SW 1271 (cell line): ENCODE measurements at regions not wholly inside any gene's neighbourhood (a gene's known extent, or its start where the extent isn't known, plus 50 kb on each side); places are given as distances from the start of the nearest gene placed in this dataset.
"Not testable (repeated sequence)": the region's sequence is repeated elsewhere in the genome, so short reads cannot be mapped to it uniquely, and the experiment has no call there.

Experiments
- DNase-seq, 2 experiments: peaks; one replicate each; lab custom pipeline; 2025; lab: John Stamatoyannopoulos, UW

DNA sequence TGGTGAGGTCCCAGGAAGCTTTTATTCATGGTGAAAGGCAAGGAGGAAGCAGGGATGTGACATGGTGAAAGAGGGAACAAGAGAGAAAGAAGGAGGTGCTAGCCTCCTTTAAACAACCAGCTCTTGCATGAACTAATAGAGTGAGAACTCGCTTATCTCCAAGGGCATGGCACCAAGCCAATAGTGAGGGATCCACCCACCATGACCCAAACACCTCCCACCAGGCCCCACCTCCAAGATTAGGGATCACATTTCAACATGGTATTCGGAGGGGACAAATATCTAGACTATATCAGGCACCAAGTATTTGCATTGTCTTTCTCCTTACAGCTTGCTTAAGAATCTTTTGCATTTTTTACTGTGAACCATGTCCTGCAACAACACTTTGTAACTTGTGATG lies 91.9 kb upstream of the DHRS4 start:
- no peak for DNase-seq

DNA sequence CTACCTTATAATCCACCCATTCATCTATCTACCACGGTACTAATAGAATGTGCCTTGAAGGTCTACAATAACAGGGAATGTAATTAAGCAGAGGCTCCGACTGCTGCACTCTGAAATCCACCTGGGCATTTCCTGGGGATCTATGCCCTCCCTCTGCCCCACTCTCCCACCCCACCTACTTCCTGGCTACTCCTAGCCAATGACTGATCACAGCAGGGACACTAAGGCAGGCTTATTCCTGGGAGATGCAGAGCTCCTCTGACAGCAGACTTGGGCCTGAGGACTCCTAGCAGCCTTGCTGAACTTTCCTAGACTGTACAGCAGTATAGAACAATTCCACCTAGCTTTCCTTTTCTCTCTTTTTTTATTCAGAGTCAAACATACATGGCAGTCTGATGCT lies 91.1 kb upstream of the DHRS4 start:
- DNase-seq = no peak

DNA sequence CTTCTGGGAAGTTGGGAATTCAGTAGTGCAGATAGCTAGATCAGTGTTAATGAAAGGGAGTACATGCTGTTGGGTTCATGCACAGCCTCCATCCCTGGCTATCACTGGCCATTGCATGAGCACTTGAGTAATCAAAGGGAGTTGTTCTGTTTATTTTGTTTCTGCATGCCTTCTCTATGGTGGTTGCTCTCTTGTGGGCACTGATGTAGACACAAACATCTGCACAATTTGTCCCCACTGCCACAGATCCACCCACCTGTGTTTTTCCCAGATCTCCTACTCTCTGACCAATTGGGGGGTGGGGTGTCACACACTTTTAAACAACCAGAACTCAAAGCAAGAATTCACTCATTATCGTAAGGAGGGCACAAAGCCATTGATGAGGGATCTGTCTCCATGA lies 89.7 kb upstream of the DHRS4 start:
- DNase-seq = no peak

DNA sequence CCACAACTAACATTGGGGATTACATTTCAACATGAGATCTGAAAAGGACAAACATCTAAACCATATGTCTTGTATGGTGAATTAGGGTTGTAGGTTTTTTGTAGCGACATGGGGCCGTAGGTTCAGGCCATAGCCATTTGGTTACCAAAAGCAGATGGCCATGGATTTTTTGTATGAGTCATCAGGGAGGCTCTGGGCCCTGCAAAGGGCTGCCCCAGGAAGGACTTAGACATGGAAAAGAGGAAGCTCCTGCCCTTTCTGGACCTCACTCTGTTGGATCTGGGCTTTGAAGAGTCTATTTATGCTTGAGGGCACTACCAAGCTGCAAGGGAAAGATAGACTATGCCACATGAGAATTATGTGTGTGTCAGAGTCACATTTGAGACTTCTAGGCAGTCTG lies 89.3 kb upstream of the DHRS4 start:
- no peak for DNase-seq

DNA sequence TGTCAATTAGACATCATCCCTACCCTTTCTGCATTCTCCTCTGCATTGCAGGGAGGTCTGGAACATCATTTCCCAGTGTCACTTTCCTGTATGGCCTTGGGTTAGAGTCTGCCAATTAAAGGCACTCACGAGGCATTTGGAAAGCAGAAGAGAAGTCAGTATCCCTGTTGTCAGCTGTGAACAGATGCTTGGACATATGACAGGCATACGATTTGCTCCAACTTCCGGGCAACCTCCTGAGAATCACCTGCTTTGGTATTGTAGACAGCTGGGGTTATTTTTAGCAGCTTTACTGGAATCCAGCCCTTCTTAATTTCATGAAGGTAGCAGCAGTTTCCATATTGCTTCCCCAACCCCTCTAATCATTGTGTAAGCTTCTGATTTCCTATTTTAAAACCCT lies 88.7 kb upstream of the DHRS4 start:
- no peak for DNase-seq

DNA sequence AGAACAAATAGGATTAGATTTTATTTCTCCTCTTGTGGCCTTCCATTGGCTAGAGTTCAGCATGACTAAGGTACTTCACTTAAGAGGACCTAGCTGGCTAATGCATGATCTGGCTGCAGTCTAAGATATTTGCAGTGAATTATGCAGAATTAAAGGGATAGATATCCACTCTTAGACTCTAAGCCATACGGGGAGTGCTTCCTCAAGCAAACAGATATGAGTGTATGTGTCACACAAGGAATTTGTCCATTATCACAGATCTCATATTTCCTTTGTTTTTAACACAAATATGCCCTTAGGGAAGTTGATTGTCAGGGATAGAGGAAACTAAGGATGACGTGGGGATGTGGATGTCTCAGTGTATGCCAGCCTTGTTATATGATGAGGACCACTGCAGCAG lies 88.1 kb upstream of the DHRS4 start:
- DNase-seq = no peak

DNA sequence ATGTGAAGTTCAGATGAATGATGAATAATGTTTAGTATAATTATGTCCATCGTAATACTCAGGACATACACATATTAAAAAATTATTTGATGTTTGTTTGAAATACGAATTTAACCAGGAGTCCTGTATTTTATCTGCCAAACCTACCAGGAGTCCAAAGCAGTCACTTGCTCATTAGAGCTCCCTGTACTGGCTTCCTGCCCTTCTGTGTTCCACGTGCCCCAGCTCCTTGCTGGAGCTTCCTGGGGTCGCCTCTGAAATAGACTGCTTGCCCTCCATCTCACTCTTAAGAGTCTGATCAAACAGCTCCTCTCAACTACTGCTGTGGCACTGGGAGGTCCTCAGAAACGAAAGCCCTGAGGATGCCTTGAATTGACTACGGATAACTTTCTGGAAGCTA lies 87.3 kb upstream of the DHRS4 start:
- no peak for DNase-seq

DNA sequence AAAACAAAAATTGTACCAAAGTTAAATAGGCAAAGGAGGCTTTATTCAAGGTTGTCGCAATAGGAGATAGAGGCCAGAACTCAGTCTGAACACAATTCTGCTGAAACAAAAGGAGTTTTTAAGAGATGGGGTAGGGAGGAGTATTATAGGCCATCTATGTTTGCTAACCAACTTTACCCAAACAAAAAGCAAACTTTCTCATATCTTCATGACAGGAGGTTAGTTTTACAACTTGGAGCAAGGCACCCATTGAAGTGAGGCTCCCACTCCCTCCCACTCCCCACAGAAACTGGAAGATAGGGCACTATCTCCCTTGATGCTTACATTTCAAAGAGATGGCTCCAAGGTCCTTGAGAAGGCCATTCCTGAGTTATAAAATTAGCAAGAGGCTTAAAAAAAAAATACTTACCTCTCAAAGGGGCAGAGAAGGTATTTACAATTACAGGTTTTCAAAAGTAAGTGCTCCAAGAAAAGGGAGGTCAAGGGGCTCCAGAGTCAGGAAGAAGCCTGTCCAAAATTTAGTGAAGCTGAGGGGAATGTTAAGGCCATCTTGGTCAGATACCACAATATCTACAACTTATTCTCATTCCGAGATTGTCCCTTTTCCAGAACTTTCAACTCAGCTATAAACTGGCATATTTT lies 84.4 kb upstream of the DHRS4 start:
- DNase-seq = no peak

DNA sequence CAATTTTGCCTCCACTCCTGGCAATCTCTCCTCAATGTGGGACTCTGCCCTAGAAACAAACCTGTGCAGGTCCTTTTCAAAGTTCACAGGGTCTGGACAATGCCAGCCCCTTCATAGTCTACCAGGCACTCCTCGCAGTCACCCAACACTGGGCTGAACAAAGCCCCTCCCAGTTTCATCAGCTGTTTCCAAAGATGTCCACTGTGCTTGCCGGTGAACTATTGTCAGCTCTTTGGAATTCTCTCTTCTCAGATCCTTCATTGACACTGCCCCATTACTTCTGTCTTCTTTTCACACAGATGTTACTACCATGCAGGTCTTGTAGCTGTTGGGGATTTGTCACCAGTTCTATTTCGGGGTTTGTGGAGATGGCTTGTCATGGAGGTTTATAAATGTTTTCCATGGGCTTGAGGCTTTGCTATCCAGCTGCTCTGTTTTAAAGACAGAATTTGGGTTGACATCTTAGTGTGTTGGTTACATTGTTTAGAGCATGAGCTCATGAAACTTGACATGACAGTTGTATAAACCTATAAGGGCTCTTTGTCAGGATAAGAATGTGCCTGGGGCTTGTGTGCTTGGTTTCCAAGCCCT lies 77.3 kb upstream of the DHRS4 start:
- no peak for DNase-seq

DNA sequence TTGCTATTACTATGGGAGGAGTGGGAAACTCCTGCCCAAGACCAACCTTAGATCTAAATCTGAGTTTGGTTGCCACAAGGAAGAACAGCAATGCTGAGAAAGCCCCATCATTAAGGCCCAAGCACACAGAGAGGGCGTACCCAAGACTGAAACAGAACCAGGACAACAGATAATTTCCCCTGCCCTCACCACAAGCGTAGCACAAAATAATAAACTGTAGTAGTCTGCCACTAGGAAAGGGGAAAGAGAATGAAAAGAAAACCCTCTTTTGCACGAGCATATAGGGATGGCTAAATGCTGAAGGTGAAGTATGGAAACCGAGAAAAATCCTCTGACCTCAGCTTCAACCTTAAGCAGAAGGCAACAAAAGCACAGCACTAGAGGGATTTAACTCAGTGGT lies 76.5 kb upstream of the DHRS4 start:
- no peak for DNase-seq

DNA sequence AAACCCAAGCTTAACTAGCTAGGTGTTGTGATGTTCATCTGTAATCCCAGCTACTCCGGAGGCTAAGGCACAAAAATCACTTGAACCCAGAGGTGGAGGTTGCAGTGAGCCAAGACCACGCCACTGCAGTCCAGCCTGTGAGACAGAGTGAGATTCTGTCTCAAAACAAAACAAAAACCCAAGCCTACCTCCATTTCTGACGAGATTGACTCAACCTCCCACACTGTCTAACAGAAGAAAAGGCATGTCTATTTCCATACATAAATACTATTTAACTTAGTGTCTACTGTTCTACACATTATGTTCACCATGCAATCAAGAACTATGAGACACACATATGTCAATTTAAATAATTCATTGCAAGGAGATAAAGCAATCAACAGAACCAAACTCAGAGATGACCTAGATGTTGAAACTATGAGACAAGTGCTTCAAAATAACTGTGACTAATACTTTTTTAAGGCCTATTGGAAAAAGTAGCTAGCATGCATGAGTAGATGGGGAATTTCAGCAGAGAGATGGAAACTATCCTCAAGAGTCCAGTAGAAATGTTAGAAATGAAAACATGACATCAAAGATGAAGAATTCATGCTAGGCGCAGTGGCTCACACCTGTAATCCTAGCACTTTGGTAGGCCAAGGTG lies 75.9 kb upstream of the DHRS4 start:
- DNase-seq = no peak

DNA sequence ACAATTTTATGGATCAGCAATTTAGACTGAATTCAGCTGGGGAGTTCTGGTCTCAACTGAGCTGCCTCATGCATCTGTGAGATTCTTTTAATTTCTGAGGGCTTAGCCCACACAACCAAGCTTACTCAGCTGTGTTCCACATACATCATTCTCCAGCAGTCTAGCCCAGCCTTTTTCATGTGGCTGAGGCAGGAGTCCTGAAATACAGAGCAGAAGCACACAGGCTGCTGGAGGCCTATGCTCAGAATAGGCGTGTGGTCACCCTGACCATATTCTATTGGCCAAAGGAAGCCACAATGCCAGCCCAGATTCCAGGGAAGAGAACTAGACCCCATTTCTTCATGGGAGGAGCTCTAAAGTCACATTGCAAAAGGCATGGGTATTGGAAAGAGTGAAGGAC lies 72.3 kb upstream of the DHRS4 start:
- no peak for DNase-seq

DNA sequence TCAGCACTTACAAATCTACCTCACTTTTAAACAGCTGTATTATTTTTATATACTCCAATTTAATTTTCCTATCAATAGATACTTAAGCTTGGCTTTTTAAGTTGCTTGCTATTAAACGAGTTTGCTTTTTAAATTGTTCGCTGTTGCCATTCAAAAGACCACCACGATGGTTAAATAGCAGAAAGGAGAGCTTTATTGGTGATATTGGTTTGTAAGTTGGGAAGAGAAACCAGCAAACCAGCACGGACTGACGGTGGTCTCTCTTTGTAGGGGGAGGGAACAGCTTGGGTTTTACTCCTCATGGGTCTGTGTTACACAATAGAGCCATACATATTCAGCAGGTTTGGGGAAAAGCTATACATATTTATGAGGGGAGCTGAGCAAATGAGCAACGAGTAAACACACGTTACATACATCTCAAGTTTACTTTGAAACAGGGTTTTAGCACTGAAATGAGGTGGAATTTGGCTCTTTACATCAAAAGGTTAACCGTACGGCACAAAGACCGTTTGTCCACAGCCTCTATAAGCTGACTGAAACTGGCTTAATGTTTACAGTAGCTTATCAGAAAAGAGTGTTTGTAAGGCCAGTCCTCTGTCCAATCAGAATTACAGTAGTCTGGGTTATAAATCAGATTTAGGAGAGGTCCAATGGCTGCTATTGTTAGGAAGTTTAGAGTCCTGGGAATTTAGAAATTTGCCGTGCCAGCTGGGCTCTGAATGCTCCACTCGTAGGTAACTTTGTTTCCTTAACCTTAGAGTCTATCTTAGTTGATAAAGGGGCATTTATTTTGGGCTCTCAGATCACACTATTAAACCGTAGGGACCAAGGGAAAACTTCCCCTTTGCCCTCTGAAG lies 69.7 kb upstream of the DHRS4 start:
- no peak for DNase-seq

DNA sequence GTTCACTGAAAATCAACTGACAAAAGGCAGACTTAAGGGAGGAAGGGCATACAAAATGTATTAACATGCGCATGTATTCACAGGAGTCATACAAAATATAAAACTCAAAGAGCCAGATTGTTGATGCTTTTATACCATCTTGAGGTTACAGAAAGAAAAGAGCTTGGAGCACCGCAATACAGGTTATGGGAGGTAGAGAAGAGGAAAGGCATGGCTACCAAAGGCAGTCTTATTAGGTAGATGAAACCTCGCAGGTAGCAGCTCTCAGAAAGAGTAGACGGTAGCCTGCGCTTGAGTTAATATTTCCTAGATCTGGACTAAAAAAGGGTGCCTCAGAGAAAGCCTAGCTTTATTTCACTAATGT lies 69.0 kb upstream of the DHRS4 start:
- no peak for DNase-seq

DNA sequence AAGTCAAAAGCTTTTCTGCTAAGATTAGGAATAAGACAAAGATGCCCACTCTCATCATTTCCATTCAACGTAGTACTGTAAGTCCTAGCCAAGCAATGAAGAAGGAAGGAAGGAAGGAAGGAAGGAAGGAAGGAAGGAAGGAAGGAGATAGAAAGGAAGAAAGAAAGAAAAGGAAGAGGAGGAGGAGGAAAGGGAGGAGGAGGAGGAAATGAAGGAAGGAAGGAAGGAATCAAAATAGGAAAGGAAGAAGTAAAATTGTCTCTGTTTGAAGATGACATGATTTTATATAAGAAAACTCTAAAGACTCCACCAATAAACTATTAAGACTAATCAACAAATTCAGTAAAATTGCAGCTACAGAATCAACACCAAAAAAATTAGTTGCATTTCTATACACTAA lies 66.0 kb upstream of the DHRS4 start:
- DNase-seq = no peak

DNA sequence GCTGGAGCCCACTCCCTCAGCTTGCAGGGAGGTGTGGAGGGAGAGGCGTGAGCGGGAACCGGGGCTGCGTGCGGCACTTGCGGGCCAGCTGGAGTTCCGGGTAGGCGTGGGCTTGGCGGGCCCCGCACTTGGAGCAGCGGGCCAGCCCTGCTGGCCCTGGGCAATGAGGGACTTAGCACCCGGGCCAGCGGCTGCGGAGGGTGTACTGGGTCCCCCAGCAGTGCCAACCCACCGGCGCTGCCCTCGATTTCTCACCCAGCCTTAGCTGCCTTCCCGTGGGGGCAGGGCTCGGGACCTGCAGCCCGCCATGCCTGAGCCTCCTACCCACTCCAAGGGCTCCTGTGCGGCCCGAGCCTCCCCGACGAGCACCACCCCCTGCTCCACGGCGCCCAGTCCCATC lies 61.9 kb upstream of the DHRS4 start:
- not testable (repeated sequence) for DNase-seq

DNA sequence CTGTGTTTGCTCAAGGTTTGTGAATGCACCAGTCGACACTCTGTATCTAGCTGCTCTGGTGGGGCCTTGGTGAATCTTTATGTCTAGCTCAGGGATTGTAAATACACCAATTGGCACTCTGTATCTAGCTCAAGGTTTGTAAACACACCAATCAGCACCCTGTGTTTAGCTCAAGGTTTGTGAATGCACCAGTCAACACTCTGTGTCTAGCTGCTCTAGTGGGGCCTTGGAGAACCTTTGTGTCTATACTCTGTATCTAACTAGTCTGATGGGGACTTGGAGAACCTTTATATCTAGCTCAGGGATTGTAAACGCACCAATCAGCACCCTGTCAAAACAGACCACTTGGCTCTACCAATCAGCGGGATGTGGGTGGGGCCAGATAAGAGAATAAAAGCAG lies 61.3 kb upstream of the DHRS4 start:
- not testable (repeated sequence) for DNase-seq

DNA sequence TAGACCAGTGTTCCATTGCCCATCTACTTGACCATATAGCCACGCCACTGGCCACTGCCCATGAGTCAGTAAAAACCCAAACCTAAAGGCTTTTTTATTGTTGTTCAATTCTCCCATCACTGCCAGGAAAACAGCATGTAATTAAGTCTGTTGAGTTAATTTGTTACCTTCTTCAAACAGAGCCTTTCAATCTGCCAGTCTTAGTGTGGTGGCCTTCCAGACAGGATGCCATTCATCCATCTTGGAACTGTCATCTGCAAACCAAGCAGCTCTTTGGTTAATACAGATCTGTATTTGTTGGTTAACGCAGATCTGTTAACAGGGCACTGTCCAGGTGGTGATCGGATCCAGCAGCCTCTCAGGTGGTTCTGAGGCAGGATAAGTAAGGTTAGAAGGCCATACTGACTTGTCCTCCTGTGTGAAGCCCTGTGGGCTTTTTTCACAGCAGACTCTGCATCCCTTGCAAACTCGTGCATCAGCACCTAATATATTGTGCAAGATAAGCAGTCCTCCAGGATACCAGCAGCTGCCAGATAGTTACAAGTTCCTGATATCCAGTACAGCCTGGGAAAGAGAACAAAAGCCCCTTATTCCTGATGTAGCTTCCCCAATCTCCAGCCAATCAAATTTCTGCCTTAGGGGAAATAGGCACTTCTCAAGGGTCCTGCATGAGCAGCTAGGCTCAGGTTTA lies 59.1 kb upstream of the DHRS4 start:
- no peak for DNase-seq

DNA sequence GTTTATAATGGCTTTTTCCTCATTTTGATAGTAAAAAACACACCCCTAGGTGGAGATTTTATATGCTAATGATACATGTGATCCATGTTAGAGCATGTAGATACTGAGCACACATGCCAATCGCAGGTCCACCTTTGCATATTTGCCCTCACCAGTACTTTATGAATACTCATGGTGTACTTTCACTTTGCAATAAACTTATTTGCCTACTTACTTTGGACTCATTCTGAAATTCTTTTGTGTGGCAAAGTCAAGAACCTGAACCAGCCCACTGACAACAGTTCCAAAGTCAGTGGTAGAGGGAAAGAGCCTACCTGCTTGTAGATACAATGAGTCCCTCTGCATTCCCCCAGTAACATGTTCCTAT lies 58.5 kb upstream of the DHRS4 start:
- no peak for DNase-seq

DNA sequence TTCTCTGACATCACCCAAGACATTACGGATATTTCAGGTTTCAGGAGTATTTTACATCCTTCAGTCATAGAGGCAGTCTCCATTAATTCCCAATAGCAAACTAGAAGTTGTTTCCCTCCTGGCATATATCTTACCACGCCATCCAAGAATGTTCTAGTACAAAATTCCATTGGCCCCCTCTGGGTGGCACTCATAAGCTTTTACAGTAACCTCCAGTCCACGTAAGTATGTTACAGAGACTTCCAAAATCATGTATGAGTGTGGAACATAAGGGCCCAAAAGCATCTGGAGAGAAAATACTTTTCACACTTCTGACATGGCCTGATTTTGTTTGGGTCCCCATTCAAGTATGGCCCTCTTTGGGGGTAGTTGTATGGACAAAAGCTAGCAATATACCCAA lies 58.1 kb upstream of the DHRS4 start:
- DNase-seq = no peak

DNA sequence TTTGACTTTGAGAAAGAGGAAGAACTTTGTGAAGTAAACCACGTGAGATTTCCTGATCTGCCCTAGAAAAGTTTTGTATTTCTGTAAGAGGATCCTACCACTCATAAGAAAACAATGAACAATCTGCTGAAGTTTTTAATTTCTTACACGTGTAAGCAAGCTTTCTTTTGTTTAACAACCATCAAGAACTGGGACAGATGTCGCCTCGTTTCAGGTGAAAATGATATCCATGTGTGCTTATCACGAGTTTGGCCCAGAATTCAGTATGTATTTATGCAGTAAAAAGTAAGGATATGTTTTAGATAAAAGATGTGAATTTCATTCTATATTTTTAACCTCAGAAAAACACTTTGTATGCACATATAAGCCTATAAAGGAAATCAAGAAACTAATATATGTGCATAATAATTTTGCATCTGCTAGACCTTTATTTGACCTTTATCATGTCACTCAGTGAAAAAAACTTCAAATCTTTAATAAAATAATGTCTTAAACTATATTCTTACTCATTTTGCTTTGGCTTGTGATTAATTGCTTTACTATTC lies 56.9 kb upstream of the DHRS4 start:
- DNase-seq = no peak

DNA sequence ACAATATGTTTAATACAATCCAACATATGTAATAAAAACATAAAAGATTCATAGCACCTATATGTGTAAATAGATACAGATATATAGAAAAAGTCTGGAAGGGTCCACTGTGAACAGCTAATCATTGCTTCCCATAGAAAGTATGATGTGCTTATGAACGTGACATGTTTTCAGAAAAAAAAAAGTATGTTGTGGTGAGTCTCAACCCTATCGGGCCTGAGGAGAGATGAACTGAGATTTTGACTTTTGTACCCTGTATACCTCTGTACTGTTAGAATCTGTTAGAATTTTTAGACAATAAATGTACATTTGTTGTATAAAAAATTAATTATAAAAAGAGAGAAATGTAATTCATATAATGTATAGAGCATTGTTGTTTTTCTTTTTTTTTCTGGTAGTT lies 56.3 kb upstream of the DHRS4 start:
- not testable (repeated sequence) for DNase-seq
